LNCAP (cell line): ENCODE measurements at regions not wholly inside any gene's neighbourhood (a gene's known extent, or its start where the extent isn't known, plus 50 kb on each side); places are given as distances from the start of the nearest gene placed in this dataset.

Source experiments
- CTCF ChIP-seq: fragments of 450-650 bp; IDR thresholded peaks from 2 replicates; pipeline ENCODE4 v1.5.1; 2017; ENCODE audit warnings: mild to moderate bottlenecking

GRCh38 chr6:168150551-168151320, 71.7 kb upstream of the FRMD1 start:
- peak; percentile 84 for TF ChIP-seq CTCF

GRCh38 chr6:168149015-168149414, 70.0 kb upstream of the FRMD1 start:
- TF ChIP-seq CTCF = no peak

GRCh38 chr6:168148231-168148849, 69.3 kb upstream of the FRMD1 start:
- TF ChIP-seq CTCF = no peak

- no peak for TF ChIP-seq CTCF
Measured at GRCh38 chr6:168147205-168147738, 68.3 kb upstream of the FRMD1 start.

GRCh38 chr6:168145747-168146596, 67.0 kb upstream of the FRMD1 start:
- no peak for TF ChIP-seq CTCF

- TF ChIP-seq CTCF = no peak
Measured at GRCh38 chr6:168139121-168139520, 60.1 kb upstream of the FRMD1 start.

- TF ChIP-seq CTCF = no peak
Measured at GRCh38 chr6:168138436-168138835, 59.4 kb upstream of the FRMD1 start.
